ENCODE measurements at regions not wholly inside any gene's neighbourhood (a gene's known extent, or its start where the extent isn't known, plus 50 kb on each side); places are given as distances from the start of the nearest gene placed in this dataset.

DNA sequence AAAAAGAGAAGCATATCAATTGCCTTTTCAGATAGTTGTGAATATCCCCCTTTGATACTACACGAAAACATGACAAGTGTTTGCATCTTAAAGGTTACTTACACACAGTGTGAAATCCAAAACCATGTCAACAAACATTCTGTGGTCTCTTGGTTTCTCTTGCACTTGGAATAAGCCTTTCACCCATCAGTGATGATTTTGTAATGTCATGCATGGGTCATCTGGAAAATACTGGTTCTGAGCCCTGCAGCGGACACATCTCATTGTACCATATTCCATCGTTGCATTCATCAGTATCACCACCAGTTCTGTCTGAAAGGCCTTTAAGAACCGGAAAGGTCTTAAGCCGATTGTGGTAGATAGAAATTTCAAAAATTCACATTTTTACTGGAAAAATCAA is 65.4 kb upstream of the SOX1 start:
- DNase-seq (ENCODE audit: low spot score), result no peak

DNA sequence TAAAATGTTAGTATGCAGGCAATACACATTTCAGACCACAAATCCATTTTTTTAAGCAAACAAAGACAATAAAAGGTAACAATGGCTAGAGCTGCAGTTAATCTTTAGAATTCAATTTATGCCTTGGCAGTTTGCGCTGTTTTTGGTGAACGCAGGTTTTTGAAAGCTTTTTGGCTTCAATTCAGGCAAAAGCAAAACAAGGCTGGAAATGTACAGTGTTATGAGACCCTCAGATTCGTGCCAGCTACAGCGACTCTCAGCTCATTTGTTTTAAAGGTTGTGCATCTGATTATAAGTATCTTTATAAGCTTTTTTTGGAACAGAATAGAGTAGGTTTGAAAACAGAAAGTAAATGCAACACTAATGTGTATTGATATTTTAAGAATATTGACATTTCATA is 63.6 kb upstream of the SOX1 start:
- DNase-seq (ENCODE audit: low spot score), result no peak

DNA sequence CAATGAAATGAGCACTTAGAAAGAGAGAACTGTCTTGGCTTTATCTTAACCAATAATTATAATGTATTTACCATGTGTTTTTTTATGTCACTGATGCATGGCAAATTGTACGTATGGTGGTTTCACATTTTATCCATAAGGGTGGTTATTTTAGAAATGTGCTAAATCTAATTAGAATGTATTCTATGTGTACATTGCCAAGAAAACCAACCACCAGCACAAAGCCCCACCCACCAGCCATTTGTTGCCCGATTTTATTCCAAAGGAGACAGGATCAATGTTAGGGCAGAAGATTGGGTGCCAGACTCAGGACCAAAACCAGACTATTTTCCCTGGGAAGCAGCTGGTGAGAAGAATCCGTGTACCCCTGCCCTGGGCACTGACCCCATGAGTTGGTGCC is 63.0 kb upstream of the SOX1 start:
- DNase-seq (ENCODE audit: low spot score), result no peak

DNA sequence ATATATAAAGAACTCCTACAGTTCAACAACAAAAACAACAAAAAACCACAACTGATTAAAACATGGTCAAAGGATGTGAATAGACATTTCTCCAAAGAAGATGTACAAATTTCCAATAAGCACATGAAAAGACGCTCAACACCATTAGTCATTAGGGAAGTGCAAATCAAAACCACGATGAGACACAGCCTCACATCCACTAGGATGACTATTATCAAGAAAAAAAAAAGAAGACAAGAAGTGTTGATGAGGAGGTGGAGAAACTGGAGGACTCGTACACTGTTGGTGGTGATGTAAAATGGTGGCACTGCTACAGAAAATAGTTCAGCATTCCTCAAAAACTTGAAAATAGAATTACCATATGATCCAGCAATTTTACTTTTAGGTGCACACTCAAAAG is 61.0 kb upstream of the SOX1 start:
- no peak for DNase-seq (ENCODE audit: low spot score)

DNA sequence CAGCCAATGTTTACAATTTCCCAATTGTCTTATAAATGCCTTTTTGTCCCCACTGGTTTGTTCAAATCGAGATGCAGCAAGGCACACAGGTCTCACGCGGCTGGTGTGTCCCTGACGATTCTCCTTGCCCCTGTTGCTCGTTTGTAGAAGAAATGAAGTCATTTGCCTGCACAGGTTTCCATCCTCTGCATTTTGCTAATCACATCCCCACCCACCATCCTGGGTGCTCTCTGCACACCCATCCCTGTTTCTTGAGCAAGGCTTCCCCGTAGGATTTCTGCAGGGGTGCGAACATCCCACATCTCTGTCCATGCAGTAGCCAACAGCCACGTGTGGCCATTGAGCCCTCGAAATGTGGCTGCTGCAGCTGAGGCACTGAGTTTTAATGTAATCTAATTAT is 59.8 kb upstream of the SOX1 start:
- DNase-seq (ENCODE audit: low spot score), result no peak

DNA sequence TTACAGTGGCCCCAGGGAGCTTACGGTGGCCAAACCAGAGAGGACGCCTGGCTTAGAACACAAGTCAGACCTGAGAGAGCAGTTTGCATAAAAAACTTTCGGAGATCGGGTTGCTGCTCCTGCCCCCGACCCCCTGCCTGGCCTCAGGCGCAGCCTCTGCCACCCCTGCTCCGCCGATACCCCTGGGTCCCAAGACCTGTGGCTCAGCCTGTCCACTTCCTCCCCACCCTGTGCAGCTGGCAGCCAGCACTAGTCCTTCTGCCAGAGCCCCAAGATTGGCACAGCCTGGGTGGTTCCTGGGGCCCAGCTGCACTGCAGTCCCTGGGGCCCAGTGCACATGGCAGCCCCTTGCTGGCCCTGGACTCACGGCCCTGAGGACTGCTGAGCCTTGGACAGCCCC is 56.2 kb upstream of the SOX1 start:
- DNase-seq (ENCODE audit: low spot score), result no peak

DNA sequence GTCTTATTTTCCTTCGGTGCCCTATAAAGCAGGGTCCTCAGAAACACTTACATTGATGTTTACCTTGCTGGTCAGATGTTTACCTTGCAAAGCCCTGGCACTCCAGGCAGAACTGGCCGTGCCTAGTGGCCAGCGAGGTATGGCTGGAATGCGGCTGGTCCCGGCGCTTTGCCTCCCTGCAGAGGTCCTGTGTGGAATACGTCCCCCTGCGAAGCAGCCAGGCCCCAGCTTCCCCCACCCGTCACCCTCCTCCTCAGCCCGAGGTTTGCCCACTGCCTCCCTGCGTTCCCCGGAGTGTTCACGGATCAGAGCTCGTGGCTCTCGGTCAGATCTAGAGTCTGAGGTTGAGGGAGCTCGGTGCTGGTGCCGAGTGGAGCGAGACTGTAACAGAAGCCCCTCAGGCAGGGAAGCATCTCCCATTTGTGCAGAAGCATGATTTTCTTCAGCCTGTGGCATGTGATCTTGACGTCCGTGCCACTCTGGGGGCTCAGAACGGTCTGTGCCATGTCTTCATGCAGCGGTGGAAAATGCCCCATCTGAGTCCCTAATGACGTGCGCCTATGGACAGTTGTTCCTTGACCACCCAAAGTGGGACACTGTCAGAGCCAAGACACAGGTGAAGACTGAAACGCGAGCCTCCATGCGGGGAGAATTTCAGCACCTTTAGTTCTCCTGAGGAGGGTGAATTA is 54.8 kb upstream of the SOX1 start:
- no peak for DNase-seq (ENCODE audit: low spot score)

DNA sequence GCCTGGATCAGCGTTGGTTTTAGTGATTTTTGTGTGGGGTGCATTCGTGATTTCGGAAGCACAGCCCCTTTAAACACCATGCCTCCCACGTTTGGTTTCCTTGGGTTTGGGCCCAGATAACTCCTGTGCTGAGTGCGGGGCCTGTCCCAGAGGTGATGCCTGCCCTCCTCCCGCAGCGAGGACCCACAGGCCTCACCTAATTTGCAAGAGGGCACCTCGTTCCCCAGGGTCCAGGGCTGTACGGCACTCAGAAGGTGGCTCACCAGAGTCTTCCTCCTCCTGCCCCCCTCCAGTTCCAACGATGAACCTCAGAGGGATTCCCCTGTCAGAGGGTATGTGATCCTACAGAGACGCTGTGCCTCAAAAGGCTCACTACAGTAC is 54.3 kb upstream of the SOX1 start:
- no peak for DNase-seq (ENCODE audit: low spot score)

DNA sequence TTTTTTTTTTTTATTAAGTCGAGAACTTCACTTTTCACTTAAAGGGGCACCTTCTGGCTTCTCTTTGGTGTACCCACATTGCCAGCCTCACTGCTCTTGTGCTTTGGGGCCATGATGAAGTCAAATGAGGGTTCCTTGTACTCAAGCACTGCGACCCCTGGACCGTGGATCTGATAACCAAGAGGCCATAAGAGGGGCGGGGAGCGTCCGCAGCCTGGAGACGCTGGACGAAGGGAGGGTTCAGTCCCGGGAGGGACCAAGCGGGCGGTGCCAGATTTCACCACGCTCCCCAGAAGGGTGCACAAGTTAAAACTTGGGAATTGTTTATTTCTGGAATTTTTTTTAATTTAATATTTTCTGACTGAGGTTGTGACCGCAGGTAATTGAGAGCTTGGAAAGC is 53.3 kb upstream of the SOX1 start:
- no peak for DNase-seq (ENCODE audit: low spot score)

DNA sequence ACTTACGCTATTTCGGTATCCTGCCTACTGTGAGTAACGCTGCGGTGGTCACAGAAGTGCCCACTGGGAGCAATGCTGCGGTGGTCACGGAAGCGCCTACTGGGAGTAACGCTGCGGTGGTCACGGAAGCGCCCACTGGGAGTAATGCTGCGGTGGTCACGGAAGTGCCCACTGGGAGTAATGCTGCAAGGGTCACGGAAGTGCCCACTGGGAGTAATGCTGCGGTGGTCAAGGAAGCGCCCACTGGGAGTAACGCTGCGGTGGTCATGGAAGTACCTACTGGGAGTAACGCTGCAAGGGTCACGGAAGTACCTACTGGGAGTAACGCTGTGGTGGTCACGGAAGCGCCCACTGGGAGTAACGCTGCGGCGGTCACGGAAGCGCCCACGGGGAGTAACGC is 52.1 kb upstream of the SOX1 start:
- no peak for DNase-seq (ENCODE audit: low spot score)

All from kidney capillary endothelial cell (primary cell).